NCI-H82 (cell line): ENCODE measurements at regions not wholly inside any gene's neighbourhood (a gene's known extent, or its start where the extent isn't known, plus 50 kb on each side); places are given as distances from the start of the nearest gene placed in this dataset.
"Not testable (repeated sequence)": the region's sequence is repeated elsewhere in the genome, so short reads cannot be mapped to it uniquely, and the experiment has no call there.

Source experiments
- DNase-seq: peaks from one replicate; lab custom pipeline; 2025; lab: John Stamatoyannopoulos, UW

- DNase-seq: peak; percentile 29
These were observed 166.1 kb upstream of the RAB6C start for GRCh38 chr2:129813404-129813803.

DNA sequence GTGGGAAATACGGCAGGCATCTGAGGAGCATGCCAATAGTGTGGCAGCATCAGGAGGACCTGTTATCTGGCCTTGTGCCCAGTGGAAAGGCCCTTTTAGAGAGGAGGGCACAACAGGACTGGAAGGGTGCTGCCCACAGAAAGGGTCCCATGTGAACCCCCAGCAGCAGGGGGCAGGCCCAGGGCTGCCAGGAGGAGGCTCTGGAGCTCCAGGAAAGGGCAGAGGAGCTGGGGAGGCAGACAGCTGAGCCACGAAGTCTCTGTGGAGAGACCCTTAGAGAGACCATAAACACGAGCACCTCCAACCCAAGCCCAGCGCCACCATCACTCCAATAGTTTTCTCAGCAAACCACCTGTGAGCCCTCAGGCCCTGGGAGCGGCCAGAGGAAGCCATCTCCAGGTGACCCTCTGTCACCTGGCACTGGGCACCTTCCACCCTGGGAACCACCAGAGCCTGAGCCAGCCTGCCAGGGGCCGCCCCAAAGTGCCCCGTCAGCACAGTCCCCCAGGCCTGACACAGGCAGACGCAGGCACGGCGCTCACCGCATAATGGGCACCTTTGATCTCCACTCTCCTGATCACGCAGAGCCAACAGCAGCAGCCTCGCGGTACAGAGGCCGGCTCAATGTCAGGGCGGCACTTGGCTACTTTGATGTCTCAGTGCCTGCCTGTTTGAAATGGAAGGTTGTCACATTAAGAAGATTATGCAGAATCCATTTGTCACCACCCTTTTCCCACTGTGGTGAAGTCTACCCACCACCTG, 162.5 kb upstream of the RAB6C start:
- peak; percentile 71 for DNase-seq

GRCh38 chr2:129819855-129820254, 159.6 kb upstream of the RAB6C start:
- DNase-seq: no peak

DNA sequence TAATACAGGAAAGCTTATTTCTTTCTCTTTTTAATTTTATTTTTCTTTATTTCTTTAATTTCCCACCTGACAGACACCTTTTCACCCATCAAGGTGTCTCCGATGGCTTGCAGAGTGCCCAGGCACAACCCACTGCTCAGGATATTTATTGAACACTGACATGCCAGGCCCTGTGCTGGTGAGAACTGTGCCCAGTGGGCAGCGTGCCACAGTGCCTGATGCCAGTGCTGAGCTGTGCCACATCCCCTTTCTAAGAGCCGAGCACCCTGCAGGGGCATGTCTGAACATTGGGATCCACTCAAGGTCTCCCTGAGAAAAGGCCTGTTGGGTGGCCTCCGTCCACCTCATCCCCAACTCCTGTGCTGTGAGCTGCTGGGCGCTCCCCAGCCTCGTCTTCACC, 158.6 kb upstream of the RAB6C start:
- DNase-seq: no peak

GRCh38 chr2:129821445-129821844, 158.0 kb upstream of the RAB6C start:
- no peak for DNase-seq

GRCh38 chr2:129823044-129823443, 156.4 kb upstream of the RAB6C start:
- DNase-seq: no peak

GRCh38 chr2:129827311-129828090, 152.0 kb upstream of the RAB6C start:
- DNase-seq: peak; percentile 63

- DNase-seq: no peak
These were observed 150.7 kb upstream of the RAB6C start for GRCh38 chr2:129828792-129829191.

DNA sequence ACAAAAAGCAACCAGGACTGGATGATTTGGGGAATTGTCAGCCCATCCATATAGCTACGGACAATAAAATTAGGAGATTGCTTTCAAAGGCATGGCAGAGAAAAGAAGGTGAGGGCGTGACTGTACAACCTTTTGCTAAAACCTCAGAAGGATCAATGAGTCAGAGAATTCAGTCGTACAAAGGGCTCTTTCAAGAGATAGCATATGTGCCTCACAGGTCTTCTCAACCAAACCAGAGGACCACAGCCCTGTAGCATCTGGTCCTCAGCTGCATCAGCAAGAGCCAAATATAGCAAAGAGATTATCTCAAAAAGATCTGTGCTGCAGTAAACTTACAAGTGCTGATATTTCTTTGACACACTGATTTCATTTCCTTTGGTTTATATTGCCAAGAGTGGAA, 149.9 kb upstream of the RAB6C start:
- DNase-seq: no peak

GRCh38 chr2:129831018-129831417, 148.4 kb upstream of the RAB6C start:
- no peak for DNase-seq

DNA sequence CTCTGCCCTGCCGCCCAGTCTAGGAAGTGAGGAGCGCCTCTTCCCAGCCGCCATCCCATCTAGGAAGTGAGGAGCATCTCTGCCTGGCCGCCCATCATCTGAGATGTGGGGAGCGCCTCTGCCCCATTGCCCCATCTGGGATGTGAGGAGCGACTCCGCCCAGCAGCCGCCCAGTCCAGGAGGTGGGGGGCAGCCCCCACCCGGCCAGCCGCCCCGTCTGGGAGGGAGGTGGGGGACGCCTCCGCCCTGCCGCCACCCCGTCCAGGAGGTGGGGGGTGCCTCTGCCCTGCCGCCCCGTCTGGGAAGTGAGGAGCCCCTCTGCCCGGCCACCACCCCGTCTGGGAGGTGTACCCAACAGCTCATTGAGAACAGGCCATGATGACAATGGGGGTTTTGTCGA, 146.0 kb upstream of the RAB6C start:
- DNase-seq: not testable (repeated sequence)

DNA sequence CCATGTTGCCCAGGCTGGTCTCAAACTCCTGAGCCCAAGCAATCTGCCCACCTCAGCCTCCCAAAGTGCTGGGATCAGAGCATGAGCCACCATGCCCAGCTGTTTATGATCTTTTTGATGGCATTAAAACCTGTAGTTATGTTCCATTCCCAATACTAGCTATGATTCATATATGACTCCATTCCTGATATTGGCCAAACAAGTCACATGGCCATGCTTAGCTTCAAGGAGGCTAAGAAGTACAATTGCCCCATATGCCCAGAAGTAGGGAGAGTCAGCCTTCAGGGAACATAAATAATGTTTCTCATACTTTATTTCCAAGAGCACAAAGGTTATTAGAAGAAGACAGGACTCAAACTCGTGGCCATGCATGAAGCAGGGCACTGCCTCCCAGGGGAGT, 132.4 kb upstream of the RAB6C start:
- no peak for DNase-seq

- peak; percentile 85 for DNase-seq
These were observed 129.8 kb upstream of the RAB6C start for GRCh38 chr2:129849559-129850160.

GRCh38 chr2:129857200-129857599, 122.3 kb upstream of the RAB6C start:
- no peak for DNase-seq

- DNase-seq: no peak
These were observed 120.3 kb upstream of the RAB6C start for GRCh38 chr2:129859175-129859574.

- DNase-seq: no peak
These were observed 119.4 kb upstream of the RAB6C start for GRCh38 chr2:129860088-129860487.

DNA sequence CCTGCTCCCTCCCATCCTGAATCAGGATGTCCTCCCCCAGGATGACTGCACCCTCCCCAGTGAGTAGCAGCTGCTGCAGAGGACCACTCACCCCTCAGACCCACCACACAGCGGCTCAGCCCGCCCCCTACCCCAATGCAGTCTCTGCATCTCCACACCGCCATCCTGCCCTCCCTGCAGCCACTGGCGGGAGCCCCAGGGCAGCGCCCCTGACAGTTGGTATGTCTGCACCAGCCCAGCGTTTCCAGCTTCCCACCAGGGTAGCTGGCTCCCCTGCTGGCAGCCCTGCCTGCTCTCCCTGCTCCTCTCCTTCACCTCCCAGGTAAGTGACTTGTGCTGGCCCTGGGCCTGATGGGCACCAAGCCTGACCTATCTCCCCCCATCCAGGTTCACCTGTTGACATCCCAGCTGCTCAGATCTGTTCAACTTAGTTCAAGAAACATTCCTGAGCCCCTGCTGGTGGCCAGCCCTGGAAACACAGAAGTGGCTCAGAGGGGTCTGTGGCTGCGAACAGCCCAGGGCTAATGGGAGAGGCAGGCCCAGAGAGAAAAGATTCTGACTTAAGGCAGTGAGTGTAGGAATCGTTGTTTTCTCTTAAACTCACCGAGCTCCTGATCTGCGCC, 117.7 kb upstream of the RAB6C start:
- DNase-seq: no peak

GRCh38 chr2:129862668-129863067, 116.8 kb upstream of the RAB6C start:
- DNase-seq: no peak

DNA sequence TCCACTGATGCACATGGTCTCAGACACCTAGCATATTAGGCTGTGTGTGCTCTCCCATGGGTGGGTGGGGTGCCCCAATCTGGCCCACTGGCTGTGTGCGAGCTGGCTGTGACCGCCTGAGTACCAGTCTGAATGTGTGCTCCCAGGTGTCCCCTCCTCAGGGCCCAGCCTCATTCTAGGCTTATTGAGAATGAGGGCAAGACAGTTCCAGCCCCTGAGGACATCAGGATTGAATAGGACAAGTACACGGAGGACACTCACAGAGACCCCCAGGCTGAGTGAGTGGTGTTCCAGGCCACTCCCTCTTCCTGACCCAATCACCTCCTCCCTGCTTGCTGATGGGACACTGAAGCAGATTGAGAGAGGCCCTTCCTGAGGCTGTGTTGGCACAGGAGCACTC, 116.1 kb upstream of the RAB6C start:
- DNase-seq: no peak

DNA sequence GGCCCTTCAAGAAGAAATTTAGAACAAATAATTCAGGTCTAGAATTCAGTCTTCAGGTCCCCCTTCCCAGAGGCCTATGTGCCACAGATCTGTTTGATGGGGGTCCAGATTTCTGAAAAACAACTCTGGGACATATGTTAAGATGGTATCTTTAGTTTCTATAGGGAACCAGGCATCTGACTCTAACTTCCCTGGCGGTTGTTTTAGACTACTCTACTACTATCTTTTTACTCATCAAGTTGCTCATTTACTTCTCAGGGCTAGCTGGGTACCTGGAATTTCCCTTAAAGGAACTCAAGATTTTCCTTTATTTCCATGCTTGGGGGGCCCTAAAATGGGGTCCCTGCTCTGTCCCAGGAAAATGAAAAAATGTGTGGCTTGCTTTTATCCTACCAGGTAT, 114.7 kb upstream of the RAB6C start:
- DNase-seq: no peak

GRCh38 chr2:129865976-129866375, 113.5 kb upstream of the RAB6C start:
- no peak for DNase-seq

DNA sequence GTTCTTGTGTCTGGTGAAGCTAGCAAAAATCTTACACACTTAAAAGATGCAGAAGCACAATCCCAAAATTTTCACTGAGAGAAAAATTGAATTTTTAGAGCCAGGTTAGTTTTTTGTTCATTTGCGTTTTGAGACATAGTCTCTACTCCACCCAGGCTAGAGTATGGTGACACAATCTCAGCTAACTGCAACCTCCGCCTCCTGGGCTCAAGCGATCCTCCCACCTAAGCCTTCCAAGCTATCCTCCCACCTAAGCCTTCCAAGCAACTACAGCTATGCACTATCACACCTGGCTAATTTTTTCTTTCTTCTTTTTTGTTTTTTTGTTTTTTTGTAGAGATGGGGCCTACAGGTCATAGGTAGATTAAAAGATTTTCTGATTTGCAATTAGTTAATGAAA, 113.1 kb upstream of the RAB6C start:
- no peak for DNase-seq

DNA sequence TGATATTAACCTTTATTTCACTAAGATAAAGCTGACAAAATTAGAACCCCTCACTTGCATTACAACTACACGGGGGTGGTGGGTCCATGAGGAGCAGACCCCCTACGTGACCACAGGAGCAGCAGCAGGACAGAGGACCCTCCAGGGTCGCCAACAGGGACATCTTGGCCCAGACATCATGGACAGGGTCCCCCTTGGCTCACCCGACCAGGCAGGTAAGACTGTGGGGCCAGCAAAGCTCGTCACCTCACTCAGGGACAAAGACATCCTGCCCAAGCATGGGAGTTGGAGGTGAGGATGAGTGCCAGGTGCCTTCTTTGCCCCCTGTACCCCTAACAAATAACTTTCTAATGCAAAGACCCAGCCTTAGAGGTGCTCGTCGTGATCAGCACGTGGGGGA, 111.3 kb upstream of the RAB6C start:
- DNase-seq: no peak
